ENCODE measurements at regions not wholly inside any gene's neighbourhood (a gene's known extent, or its start where the extent isn't known, plus 50 kb on each side); places are given as distances from the start of the nearest gene placed in this dataset.

- H3K9me3 ChIP-seq, result no peaks in the 10 kb centered on the region
- intact Hi-C loops (cut with DNase I), result no loop called here
- no peaks in the 10 kb centered on the region for H3K4me1 ChIP-seq
- H3K9ac ChIP-seq (ENCODE audit: low read depth in 2 of 2, low read length in 2 of 2), result no peak overlapping the region
- no peaks in the 10 kb centered on the region for H3K36me3 ChIP-seq
- H3K27me3 ChIP-seq, result no peaks in the 10 kb centered on the region
- H3K27ac ChIP-seq, result no peak overlapping the region
- DNase-seq, result no peak
- H3K4me3 ChIP-seq, result no peak overlapping the region
- no peak for TF ChIP-seq CTCF (IDR thresholded peaks at IDR 0.05)
Observed at GRCh38 chr6:12476484-12476883, 186.3 kb downstream of the EDN1 start.

- no peak overlapping the region for H3K27ac ChIP-seq
- H3K9ac ChIP-seq (ENCODE audit: low read depth in 2 of 2, low read length in 2 of 2), result no peak overlapping the region
- TF ChIP-seq CTCF (IDR thresholded peaks at IDR 0.05), result no peak
- H3K4me3 ChIP-seq, result no peak overlapping the region
- intact Hi-C loops (cut with DNase I), result no loop called here
- H3K9me3 ChIP-seq, result no peaks in the 10 kb centered on the region
- DNase-seq, result no peak
- H3K36me3 ChIP-seq, result no peaks in the 10 kb centered on the region
- H3K4me1 ChIP-seq, result no peaks in the 10 kb centered on the region
- H3K27me3 ChIP-seq, result no peaks in the 10 kb centered on the region
Observed at GRCh38 chr6:12477616-12478015, 187.5 kb downstream of the EDN1 start.

- no peaks in the 10 kb centered on the region for H3K27me3 ChIP-seq
- no peaks in the 10 kb centered on the region for H3K36me3 ChIP-seq
- no peak overlapping the region for H3K27ac ChIP-seq
- no peaks in the 10 kb centered on the region for H3K9me3 ChIP-seq
- no peak overlapping the region for H3K9ac ChIP-seq (ENCODE audit: low read depth in 2 of 2, low read length in 2 of 2)
- H3K4me3 ChIP-seq, result no peak overlapping the region
- no peak for DNase-seq
- no peaks in the 10 kb centered on the region for H3K4me1 ChIP-seq
- no peak for TF ChIP-seq CTCF (IDR thresholded peaks at IDR 0.05)
- intact Hi-C loops (cut with DNase I), result no loop called here
Observed at GRCh38 chr6:12478921-12479320, 188.8 kb downstream of the EDN1 start.

- DNase-seq, result no peak
- H3K27me3 ChIP-seq, result no peaks in the 10 kb centered on the region
- H3K27ac ChIP-seq, result no peak overlapping the region
- H3K9me3 ChIP-seq, result no peaks in the 10 kb centered on the region
- H3K4me3 ChIP-seq, result no peak overlapping the region
- no peaks in the 10 kb centered on the region for H3K36me3 ChIP-seq
- no peak for TF ChIP-seq CTCF (IDR thresholded peaks at IDR 0.05)
- intact Hi-C loops (cut with DNase I), result no loop called here
- no peaks in the 10 kb centered on the region for H3K4me1 ChIP-seq
- H3K9ac ChIP-seq (ENCODE audit: low read depth in 2 of 2, low read length in 2 of 2), result no peak overlapping the region
Observed at GRCh38 chr6:12479451-12479850, 189.3 kb downstream of the EDN1 start.

GRCh38 chr6:12479881-12480280 lies 189.7 kb downstream of the EDN1 start:
- no peaks in the 10 kb centered on the region for H3K4me1 ChIP-seq
- no peak for DNase-seq
- no peaks in the 10 kb centered on the region for H3K27me3 ChIP-seq
- H3K27ac ChIP-seq, result no peak overlapping the region
- H3K36me3 ChIP-seq, result no peaks in the 10 kb centered on the region
- intact Hi-C loops (cut with DNase I), result no loop called here
- H3K9me3 ChIP-seq, result no peaks in the 10 kb centered on the region
- no peak for TF ChIP-seq CTCF (IDR thresholded peaks at IDR 0.05)
- H3K9ac ChIP-seq (ENCODE audit: low read depth in 2 of 2, low read length in 2 of 2), result no peak overlapping the region
- H3K4me3 ChIP-seq, result no peak overlapping the region

GRCh38 chr6:12480379-12480778 lies 190.2 kb downstream of the EDN1 start:
- Histone ChIP-seq H3K27ac (no peak overlapping the region), H3K27me3 (no peaks in the 10 kb centered on the region), H3K4me1 (no peaks in the 10 kb centered on the region), H3K4me3 (no peak overlapping the region), H3K36me3 (no peaks in the 10 kb centered on the region), H3K9ac (ENCODE audit: low read depth in 2 of 2, low read length in 2 of 2) (no peak overlapping the region), H3K9me3 (no peaks in the 10 kb centered on the region)
- no peak for TF ChIP-seq CTCF (IDR thresholded peaks at IDR 0.05)
- DNase-seq, result no peak
- intact Hi-C loops (cut with DNase I), result no loop called here
